HG03442 (cell line): ENCODE measurements at regions not wholly inside any gene's neighbourhood (a gene's known extent, or its start where the extent isn't known, plus 50 kb on each side); places are given as distances from the start of the nearest gene placed in this dataset.
"Not testable (repeated sequence)": the region's sequence is repeated elsewhere in the genome, so short reads cannot be mapped to it uniquely, and the experiment has no call there.

ENCODE experiments used
- ATAC-seq: cut with Tn5 transposase; IDR thresholded peaks from one replicate; pipeline ENCODE4 v1.9.1; 2021; ENCODE audit warnings: mild to moderate bottlenecking, moderate library complexity; ENCODE audit not compliant: unreplicated experiment

DNA sequence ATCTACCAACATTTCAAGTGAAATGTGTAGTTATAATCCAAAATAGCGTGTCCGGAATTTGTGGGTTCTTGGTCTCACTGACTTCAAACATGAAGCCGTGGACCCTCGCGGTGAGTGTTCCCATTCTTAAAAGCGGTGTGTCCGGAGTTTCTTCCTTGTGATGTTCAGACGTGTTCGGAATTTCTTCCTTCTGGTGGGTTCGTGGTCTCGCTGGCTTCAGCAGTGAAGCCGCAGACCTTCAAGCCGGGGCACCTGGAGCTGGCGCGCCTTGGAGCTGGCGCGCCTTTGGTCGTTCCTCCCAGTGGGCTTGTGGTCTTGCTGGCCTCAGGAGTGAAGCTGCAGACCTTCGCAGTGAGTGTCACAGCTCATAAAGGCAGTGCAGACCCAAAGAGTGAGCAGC is 291.5 kb upstream of the EYS start:
- no peak for ATAC-seq

DNA sequence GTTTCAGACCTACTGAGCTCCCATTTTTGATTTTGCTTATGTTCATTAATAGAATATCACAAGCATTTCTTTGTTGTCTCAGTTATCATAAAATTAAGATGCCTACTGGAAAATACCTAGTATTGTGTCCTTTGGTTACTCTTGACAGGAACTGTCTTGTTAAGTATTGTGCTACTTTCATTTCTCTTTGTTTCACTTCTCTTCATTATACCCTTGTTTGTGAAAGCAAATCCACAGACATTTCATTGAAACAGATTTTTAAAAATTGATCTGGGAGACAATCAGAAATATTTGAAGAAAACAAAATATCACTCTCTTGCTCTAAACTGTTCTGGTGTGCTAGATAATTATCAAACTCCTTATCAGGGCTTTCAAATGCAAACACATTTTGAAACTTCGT is 290.5 kb upstream of the EYS start:
- ATAC-seq = no peak

GRCh38 chr6:65996096-65996495 is 289.1 kb upstream of the EYS start:
- no peak for ATAC-seq

DNA sequence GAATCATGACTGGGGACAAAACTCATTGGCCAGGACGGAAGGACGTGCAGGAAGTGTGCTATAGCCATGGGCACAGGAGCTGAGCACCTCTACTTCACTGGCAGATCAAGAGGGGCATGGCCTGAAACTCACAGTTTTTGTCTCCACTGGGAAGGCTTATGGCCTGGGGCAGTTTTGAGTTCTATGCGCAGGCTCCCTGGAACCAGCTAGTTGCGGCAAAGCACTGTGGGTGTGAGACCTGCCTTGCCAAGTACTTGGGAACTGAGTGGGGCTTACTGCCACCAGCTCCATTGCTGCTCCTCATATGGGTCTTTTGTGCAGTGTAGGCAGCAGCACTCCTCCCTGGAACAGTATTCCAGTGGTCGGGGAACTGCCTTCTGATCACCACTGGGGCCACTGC is 282.6 kb upstream of the EYS start:
- no peak for ATAC-seq

- no peak for ATAC-seq
These were observed 281.0 kb upstream of the EYS start for GRCh38 chr6:65988006-65988405.

DNA sequence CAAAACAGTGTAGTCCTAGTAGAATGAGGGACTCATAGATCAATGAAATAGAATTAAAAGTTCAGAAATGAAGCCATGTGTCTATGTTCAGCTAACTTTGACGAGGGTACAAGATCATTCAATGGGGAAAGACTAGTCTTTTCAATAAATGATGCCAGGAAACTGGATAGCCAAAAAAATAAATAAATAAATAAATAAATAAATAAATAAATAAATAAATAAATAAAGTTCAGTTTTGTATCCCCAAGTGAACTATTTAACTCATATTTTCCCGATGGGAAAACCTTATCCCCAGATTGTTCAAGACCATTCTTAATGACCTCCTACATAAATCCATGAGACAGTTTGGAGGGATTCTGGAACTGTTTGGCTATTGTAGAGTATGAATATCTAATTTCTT is 277.1 kb upstream of the EYS start:
- no peak for ATAC-seq

DNA sequence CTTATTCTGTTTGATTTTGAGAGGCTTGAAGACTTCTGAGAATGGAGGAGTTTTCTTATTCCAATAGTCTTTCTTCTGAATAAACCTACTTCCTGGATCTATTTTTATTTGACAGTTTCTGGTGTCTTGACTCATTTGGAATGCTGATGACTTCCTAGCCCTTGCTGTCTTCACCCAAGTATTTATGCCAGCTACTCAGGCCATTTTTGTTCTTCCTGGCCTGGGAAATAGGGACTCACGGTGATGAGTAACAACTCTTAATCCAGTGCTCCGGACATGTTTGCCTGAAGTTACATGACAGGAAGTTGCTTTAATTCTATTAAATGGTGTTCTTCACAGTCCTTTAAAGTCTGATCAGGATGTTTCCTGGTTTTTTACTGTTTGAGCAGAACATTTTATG is 272.1 kb upstream of the EYS start:
- ATAC-seq = no peak

DNA sequence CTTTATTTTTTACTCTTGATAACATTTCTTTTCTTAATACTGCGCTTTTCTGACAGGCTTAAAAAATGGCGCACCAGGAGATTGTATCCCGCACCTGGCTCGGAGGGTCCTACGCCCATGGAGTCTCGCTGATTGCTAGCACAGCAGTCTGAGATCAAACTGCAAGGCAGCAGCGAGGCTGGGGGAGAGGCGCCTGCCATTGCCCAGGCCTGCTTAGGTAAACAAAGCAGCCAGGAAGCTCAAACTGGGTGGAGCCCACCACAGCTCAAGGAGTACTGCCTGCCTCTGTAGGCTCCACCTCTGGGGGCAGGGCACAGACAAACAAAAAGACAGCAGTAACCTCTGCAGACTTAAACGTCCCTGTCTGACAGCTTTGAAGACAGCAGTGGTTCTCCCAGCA is 264.2 kb upstream of the EYS start:
- ATAC-seq = not testable (repeated sequence)

DNA sequence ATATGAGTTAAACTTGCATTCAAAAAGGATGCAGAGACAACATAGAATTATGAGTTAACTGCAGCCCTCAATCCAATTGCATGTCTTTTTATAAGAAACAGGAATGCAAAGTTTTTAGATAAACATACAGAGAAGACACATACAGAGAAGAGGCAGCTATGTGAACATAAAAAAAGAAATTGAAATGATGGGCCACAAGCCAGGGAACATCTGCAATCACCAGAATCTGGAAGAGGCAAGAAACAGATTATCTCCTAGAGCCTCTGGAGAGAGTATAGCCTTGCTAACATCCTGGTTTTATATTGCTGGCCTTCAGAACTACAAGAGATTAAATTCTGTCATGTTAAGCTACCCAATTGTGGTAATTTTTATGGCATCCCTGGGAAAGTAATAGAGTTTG is 257.2 kb upstream of the EYS start:
- ATAC-seq = no peak

- no peak for ATAC-seq
These were observed 248.0 kb upstream of the EYS start for GRCh38 chr6:65955034-65955433.

- ATAC-seq = no peak
These were observed 241.0 kb upstream of the EYS start for GRCh38 chr6:65948062-65948461.

GRCh38 chr6:65943548-65943947 is 236.5 kb upstream of the EYS start:
- ATAC-seq = no peak

DNA sequence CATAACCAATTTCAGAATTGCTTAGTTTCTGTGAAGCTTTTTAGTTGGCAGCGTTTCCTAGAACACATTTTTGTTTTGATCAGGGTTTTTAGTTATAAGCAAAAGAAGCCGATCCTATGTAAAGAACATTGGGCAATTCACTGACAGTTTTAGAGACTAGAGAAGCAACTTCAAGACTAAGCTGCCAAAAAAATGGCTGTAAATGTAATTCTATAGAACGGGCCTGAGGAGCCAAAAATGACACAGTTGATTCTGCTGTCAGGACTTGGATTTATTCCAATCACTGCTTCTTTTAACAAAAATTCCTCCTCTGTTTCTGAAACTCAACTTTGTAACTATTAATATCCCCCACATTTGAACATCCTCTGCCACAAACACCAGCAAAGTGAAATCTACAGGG is 236.0 kb upstream of the EYS start:
- ATAC-seq = no peak

GRCh38 chr6:65938000-65938399 is 231.0 kb upstream of the EYS start:
- ATAC-seq = no peak

- no peak for ATAC-seq
These were observed 228.4 kb upstream of the EYS start for GRCh38 chr6:65935412-65935811.

DNA sequence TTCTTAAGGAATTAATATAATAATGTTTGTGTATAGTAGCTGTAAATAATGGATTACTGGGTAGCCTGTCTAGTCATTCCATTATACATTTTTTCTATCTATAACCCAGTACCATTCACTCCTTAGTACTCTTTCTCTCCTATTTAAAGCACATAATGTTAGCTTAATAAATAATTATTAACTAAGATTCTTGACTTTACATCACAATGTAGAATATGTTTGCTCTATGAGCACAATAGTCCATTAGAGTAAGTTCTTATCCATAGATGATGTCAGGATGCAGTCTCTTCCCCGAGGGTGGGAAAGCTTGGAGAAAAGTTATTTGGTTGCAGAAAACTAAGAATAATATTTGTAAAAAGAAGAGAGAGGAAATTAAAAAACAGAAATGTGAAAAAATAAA is 226.4 kb upstream of the EYS start:
- ATAC-seq = no peak

GRCh38 chr6:65927141-65927540 is 220.1 kb upstream of the EYS start:
- ATAC-seq = no peak

DNA sequence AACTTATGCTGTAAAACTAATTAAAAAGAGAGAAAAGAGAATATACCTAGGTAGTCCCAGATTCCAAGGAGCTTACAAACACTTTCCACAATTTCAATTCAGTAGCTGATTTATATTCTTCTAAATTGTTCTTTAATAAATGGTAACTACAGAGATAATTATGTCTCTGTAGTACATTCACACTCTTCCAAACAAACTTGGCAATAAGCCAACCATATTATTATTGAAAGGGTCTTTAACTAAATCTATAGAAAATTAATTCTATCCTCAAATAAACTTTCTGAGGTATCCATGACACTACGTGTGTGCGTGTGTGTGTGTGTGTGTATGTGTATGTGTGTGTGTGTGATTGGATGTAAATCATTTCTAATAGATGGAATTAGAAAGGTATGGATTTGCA is 217.4 kb upstream of the EYS start:
- no peak for ATAC-seq

GRCh38 chr6:65922049-65922448 is 215.0 kb upstream of the EYS start:
- ATAC-seq = no peak

DNA sequence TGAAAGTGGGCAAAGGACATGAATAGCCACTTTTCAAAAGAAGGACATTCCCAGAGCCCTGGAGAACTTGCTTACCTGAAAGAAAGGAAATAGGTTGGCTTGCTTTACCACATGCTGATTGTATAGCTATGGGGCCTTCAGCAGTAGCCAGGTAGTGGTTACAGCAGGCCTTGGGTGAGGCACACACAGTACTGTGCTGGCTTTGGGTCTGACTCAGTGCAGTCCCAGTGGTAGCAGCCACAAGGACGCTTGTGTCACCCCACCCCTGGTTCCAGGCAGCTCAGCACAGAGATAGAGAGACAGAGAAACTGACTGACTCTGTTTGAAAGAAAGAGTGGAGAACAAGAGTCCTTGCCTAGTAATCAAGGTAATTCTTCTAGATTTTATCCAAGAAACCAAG is 201.0 kb upstream of the EYS start:
- no peak for ATAC-seq

DNA sequence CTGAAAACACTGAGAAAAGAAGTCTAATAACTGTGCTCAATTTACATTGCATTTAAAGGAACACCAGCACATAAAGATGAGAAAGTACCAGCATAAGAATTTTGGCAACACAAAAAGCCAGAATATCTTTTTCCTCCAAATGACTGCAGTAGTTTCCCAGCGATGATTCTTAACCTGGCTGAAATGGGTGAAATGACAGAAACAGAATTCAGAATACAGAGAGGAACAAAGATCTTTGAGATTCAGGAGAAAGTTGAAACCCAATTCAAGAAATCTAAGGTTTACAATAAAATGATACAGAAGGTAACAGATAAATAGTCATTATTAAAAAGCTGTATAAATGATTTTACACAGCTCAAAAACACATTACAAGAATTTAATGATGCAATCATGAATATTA is 197.0 kb upstream of the EYS start:
- no peak for ATAC-seq

DNA sequence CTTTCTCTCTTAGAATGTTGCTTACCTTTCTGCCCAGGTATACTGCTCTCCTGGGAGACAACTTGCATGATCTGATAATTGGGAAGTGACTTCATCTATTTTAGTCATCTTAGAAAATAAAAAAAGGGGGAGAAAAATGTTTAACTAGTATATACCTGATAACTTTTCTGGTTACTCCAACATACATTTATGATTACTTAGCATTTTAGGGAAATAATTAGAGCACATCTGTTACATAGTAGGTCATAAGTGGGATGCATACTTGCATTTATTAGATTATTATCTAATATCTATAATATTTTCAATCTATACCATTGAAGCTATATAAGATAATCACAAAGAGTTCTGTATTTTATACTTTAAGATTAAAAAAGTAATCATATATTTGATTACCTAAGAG is 193.9 kb upstream of the EYS start:
- no peak for ATAC-seq

GRCh38 chr6:65896140-65896539 is 189.1 kb upstream of the EYS start:
- no peak for ATAC-seq

DNA sequence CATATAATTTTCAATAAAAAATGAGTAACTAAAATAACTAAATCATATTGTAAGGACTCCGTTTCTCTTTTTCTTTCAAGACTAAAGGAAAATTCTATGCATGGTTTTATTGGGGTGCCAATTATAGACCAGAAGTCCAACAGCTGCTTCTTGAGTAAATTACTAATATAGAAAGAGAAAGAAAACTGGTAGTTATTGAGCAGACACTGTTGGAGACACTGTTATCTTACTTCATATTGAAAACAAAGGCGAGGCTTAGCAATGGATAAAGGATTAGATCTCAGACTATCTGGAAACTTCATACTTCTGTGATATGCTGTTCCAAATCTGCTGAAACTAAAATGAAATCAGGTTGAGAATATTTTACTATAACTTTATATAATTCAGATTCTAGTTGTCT is 169.6 kb upstream of the EYS start:
- ATAC-seq = no peak
